ENCODE measurements at regions not wholly inside any gene's neighbourhood (a gene's known extent, or its start where the extent isn't known, plus 50 kb on each side); places are given as distances from the start of the nearest gene placed in this dataset.

GRCh38 chr1:79613046-79613445 is 606.5 kb upstream of the ADGRL4 start:
- in situ Hi-C loops (cut with MboI; ENCODE audit: low pct_unique_long_range_greater_than_20kb, low sequenced_read_pairs, unreplicated experiment), result no loop called here
- DNase-seq (ENCODE audit: low spot score), result no peak
- no peak for TF ChIP-seq CTCF (IDR thresholded peaks at IDR 0.05; ENCODE audit: extremely low read depth, insufficient read depth, missing control alignments)

- in situ Hi-C loops (cut with MboI; ENCODE audit: low pct_unique_long_range_greater_than_20kb, low sequenced_read_pairs, unreplicated experiment), result no loop called here
- DNase-seq (ENCODE audit: low spot score), result no peak
- no peak for TF ChIP-seq CTCF (IDR thresholded peaks at IDR 0.05; ENCODE audit: extremely low read depth, insufficient read depth, missing control alignments)
These were observed 598.1 kb upstream of the ADGRL4 start for GRCh38 chr1:79604490-79605198.

GRCh38 chr1:79603843-79604242 is 597.3 kb upstream of the ADGRL4 start:
- no peak for TF ChIP-seq CTCF (IDR thresholded peaks at IDR 0.05; ENCODE audit: extremely low read depth, insufficient read depth, missing control alignments)
- in situ Hi-C loops (cut with MboI; ENCODE audit: low pct_unique_long_range_greater_than_20kb, low sequenced_read_pairs, unreplicated experiment), result no loop called here
- no peak for DNase-seq (ENCODE audit: low spot score)

- DNase-seq (ENCODE audit: low spot score), result no peak
- TF ChIP-seq CTCF (IDR thresholded peaks at IDR 0.05; ENCODE audit: extremely low read depth, insufficient read depth, missing control alignments), result no peak
- in situ Hi-C loops (cut with MboI; ENCODE audit: low pct_unique_long_range_greater_than_20kb, low sequenced_read_pairs, unreplicated experiment), result no loop called here
These were observed 592.7 kb upstream of the ADGRL4 start for GRCh38 chr1:79599257-79599656.

- no peak for TF ChIP-seq CTCF (IDR thresholded peaks at IDR 0.05; ENCODE audit: extremely low read depth, insufficient read depth, missing control alignments)
- in situ Hi-C loops (cut with MboI; ENCODE audit: low pct_unique_long_range_greater_than_20kb, low sequenced_read_pairs, unreplicated experiment), result no loop called here
- DNase-seq (ENCODE audit: low spot score), result no peak
These were observed 589.4 kb upstream of the ADGRL4 start for GRCh38 chr1:79595931-79596330.

- in situ Hi-C loops (cut with MboI; ENCODE audit: low pct_unique_long_range_greater_than_20kb, low sequenced_read_pairs, unreplicated experiment), result no loop called here
- no peak for DNase-seq (ENCODE audit: low spot score)
These were observed 587.7 kb upstream of the ADGRL4 start for GRCh38 chr1:79594121-79594698.

More at GRCh38 chr1:79594121-79594698, 587.7 kb upstream of the ADGRL4 start:
- no peak for TF ChIP-seq CTCF (IDR thresholded peaks at IDR 0.05; ENCODE audit: extremely low read depth, insufficient read depth, missing control alignments)

All from GM13977 (cell line).